ENCODE measurements at regions not wholly inside any gene's neighbourhood (a gene's known extent, or its start where the extent isn't known, plus 50 kb on each side); places are given as distances from the start of the nearest gene placed in this dataset.

- Mint-ChIP-seq H3K9me3 (peaks cover 5% of the 10 kb centered on the region), H3K27me3 (ENCODE audit: low read depth, poor library complexity) (peaks cover 6% of the 10 kb centered on the region), H3K4me1 (no peaks in the 10 kb centered on the region), H3K36me3 (ENCODE audit: low read depth) (no peaks in the 10 kb centered on the region), H3K27ac (no peak overlapping the region), H3K4me3 (no peak overlapping the region)
- TF ChIP-seq CTCF (IDR thresholded peaks at IDR 0.05), result no peak
- DNase-seq, result no peak
Measured at GRCh38 chr4:74682567-74683359, 111.6 kb downstream of the BTC start.

DNA sequence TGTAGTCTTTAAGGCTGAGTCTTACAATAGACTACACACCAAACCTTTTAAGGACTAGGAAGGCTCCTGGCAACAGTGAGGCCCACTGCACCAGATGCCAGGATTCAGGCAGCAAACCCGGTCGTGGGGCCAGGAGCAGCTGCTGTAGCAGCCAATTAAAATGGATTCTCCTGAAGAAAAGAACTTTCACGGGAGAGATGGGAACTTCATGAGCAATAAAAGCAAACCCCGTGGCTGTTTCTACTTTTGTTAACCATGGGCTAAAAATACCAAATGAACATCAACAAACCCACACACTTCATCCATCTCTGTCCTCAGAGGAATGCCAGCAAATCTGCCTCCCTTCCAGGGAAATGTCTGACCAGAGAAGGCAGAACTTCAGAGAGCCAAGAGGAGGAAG is 101.4 kb downstream of the BTC start:
- Mint-ChIP-seq H3K36me3 (ENCODE audit: low read depth) (no peaks in the 10 kb centered on the region), H3K4me3 (no peak overlapping the region), H3K27ac (no peak overlapping the region), H3K9me3 (no peaks in the 10 kb centered on the region), H3K4me1 (no peaks in the 10 kb centered on the region), H3K27me3 (ENCODE audit: low read depth, poor library complexity) (peaks cover 12% of the 10 kb centered on the region)
- no peak for TF ChIP-seq CTCF (IDR thresholded peaks at IDR 0.05)
- no peak for DNase-seq
